ENCODE measurements at regions not wholly inside any gene's neighbourhood (a gene's known extent, or its start where the extent isn't known, plus 50 kb on each side); places are given as distances from the start of the nearest gene placed in this dataset.
"Not testable (repeated sequence)": the region's sequence is repeated elsewhere in the genome, so short reads cannot be mapped to it uniquely, and the experiment has no call there.

DNA sequence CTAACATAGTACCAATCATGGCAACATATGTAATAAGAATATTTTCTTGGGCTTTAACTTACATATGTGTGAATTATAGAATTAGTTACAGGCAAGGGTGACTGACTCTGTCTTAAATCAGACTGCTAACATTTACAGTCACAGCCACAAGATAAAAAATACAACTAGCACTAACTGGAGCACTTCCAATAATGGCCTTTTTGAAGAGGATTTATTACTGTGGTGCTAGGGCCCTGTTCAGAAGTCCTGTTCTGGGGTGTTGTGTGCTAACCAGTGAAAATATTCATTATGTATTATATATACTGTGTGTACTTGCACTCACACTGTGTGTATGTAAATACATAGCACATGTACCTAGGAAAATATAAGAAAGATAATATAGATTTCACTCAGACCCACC is 1611.2 kb downstream of the PCDH18 start:
- no peak for DNase-seq

DNA sequence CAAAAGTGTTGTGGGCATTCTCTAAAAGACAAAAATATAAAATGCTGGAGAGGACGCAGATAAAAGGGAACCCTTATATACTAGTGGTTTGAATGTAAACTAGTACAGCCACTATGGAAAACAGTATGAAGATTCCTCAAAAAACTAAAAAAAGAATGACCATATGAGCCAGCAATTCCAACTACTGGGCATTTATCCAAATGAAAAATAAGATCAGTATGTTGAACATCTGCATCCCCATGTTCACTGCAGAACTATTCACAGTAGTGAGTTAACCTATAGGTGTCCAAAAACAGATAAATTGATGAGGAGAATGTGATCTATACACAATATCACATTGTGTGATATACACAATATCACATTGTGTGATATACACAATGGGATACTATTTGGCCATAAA is 1615.3 kb downstream of the PCDH18 start:
- peak in 1 of 2 donors; percentile 7 for DNase-seq

DNA sequence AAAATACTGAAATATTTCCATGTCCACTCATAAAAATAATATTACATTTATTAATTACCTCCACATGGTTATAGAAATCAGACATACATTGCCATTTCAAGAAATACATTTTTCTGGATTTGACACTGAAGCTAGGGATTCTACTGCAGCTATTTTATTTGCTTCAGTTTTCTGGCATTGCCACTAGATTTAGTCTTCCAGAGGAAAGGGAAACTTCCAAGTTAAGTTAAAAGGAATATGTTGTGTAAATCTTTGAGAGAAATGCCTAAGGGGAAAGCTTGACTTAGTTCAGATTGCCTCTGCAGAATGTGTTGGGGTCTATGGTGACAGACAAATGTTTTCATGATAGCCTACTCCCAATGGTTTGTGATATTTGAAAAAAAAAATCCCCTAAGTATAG is 1631.3 kb downstream of the PCDH18 start:
- DNase-seq: no peak

DNA sequence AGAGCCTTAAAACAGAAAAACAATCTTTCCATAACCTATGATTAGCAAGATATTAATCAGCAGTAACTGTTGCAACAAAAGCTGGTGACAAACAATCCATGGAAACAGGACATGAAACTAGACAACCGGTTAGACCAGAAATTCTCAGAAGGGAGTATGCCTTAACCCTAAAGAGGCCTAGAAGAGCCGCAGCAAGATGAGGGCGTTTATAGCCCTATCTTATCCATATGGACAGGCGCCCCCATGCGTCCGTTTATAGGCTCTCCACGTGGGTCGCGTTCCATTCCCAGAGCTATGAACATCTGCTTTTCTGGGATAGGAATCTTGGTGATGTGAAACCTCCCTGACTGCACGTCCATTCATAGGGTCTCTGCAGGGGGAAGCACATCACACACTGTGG is 1662.7 kb upstream of the PABPC4L start:
- DNase-seq: not testable (repeated sequence)

DNA sequence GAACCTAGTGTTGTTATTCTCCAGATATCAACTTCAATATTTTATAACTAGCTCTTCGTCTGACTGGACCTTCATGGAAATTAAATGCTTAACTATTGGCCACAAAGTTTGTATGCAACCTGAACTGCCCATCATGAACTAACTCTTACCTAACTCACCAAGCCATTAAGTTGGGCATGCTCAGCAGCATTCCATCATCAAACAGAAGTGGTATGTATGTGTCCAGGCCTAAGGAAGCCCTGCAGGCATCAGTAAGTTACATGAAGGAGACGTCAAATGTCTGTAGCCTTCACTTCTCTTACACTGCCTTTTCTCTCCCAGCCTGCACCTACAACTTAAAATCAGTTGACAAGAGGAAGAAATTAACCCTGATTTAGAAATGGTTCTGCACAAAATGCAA is 1639.2 kb upstream of the PABPC4L start:
- no peak for DNase-seq

DNA sequence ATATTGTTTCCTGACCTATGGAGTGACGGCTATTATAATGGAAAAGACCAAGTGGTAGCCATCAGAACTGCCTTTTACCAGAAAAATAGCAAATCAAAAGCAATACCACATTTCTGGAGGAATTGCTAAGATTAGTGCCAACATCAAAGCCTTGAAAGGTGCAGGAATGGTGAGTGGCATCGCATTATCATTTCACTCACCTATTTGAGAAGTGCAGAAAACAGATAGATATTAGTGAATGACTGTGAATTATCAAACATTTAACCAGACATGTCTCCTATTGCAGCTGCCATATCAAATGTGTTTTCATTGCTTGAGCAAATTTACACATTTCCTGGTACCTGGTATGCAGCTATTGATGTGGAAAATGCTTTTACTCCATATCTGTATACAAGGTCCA is 1638.1 kb upstream of the PABPC4L start:
- DNase-seq: no peak

DNA sequence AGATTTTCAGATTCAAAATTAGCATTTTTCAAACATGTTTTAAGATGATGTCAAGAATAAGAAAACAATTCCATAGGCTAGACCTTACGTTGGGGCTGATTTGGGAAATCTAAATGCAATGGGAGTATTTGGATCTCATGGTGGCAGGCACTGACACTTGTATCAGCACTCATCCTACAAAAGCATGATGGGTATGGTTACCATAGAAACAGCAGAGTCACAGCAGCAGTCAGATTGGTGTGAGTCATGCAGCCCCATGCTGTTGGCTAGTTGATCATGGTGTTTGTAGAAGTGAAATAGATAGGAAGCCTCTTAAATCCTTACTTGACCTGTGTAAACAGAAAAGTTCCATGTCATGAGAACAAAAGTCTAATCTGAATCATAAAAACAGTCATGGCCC is 1637.3 kb upstream of the PABPC4L start:
- DNase-seq: no peak

DNA sequence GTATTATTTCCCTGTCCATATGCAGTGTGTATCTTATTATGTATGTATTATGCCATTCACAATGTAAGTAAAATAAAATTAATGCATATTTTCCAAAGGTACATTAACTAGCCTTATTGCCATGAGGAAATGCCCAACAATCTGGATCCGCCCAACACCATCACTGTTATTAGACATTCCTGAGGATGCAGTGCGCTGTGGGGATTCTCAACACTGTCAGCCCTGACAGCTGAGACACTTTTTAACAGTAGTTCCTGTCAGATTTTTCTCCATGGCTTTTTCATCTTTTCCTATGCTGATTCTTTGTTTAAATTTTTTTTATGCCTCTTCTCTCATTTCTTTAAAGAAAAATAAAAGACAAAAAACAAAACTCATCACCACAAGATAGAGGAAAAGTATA is 1632.9 kb upstream of the PABPC4L start:
- no peak for DNase-seq

DNA sequence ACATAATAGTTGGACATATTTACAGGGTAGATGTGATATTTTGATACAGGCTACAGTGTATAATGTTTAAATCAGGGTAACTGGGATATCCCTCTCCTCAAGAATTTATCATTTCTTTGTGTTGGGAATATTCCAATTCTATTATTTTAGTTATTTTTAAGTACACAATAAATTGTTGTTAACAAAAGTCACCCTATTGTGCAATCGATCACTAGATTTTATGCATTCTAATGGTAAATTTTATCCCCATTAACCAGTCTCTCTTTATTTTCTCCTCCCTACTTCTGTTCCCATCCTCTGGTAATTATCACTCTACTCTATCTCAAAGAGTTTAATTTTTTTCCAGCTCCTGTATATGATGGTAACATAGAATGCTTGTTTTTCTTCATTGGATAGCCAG is 1631.9 kb upstream of the PABPC4L start:
- no peak for DNase-seq

DNA sequence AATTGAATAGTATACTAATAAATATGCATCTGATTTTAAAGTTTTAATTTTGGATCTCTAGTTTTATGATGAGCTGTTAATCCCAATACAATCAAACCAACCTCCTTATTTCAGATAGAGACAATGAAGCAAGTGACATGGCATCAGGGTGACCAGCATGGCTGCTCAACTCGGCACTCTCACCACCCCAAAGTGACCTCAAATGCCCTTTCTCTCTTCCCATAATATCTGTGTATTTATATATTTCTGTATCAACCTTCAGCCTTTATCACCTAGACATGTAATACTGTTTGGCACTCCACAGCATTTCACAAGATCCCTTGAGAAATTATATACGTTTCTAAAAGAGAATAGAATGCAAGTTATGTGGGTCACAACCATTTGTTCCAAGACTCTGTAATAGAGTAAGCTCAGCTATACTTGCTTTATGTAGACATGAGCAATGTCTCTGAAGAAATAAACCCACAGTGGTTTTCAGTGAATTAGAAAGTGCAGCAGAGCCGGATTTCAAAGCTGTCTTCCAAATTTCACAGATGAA is 1623.2 kb upstream of the PABPC4L start:
- no peak for DNase-seq

DNA sequence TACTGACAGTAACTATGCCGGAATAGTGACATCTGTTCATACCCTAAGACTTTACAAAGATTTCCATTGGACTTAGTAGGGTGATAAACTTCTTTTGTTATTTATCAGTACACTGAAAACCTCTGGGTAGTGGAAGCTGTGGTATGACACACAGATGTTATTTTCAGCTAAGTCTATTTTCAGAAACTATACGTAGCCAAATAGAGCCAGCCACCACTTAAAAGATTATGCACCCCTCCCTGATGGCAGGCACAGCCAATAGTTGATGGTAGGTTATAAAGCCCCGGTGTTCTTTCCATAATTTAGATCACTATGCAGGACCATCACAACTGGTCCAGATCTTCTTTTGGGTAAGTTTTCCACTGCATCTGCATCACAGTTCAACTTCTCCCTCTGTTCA is 1603.2 kb upstream of the PABPC4L start:
- DNase-seq: no peak

DNA sequence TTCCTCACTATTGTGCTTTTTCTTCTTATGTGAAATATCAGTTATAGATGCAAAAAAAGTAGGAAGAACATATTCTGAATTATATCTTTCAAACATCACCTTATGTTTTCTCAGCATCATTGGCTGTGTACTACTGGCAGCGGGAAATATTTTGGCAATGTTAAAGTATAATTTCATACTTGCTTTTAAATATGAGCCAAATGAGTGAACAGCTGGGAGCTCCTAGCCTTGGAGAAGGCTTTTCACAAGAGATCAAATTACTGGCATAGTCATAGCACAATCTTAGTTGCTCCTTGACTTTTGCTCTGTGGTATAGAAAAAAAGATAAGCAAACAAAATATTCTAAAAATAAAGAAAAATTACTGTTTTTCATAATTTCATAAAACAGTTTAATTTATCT is 1575.8 kb upstream of the PABPC4L start:
- peak; percentile 5 to 12 for DNase-seq

DNA sequence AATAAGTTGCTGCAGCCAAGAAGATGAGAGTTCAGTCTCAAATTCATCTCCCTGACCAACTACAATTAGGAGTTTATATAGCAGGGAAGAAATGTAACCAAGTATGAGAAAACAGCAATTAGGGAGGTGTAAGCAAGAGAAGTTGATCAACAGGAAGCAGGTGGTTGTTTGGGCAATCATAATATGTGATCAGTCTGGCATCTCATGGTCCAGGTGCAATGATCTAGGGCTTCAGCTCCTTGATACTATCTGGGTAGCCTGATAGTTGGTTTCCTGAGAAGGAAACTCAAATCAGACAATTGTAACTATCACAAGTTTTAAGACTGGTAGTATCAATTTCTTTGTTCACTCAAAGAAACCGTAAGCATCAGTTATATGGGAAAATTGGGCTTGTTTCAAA is 1574.3 kb upstream of the PABPC4L start:
- no peak for DNase-seq

DNA sequence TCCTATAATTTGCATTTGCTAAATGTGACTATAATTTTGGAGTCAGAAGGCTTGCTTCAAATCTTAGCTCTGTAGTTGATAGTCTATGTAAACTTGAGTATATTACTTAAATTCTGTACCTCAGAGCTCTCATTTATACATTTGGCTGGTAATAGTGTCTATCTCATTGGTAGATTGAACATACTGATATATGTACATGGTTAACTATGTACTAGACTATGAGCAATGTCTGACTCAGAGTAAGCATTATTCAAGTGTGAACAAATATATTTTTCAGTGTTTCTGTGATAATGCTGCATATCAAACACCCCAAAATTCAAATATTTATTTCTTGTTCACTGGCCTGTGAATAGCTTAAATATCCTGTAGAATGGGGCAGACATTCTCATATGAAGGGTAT is 1568.9 kb upstream of the PABPC4L start:
- DNase-seq: no peak

DNA sequence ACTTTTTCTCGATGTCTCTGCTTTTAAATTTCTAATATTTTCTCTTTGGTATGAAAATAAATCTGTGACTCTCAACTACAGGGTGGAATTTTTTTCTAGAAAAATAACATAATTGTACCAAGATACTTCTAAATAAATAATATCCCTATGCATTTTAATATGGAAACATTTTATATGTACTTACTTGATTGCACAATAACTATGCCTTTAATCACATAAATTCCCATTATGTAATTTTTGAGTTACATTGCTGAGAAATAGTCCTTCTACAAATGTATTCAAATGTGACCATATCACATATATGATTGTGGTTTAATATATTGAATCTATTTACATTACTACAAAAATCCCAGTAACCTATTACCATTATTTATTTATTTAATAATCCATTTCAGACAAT is 1543.3 kb upstream of the PABPC4L start:
- no peak for DNase-seq

DNA sequence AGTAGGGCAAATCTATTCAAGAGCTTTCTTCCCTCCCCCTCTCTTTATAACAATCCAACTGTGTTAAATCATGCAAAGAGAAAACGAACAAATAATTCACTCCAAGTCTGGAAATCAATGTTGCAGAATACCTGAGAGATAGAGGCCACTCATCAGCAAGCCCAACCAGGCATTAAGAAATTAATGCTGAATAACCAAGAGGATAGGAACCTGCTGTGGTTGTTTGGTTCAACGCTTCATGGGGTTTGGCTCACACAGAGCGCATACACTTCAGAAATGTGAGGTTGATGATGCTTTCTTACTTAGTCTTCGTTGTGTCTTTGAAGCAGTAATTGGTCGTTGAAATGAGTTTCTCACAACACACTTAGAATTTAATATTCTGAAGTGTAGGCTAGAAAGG is 1540.0 kb upstream of the PABPC4L start:
- DNase-seq: no peak

DNA sequence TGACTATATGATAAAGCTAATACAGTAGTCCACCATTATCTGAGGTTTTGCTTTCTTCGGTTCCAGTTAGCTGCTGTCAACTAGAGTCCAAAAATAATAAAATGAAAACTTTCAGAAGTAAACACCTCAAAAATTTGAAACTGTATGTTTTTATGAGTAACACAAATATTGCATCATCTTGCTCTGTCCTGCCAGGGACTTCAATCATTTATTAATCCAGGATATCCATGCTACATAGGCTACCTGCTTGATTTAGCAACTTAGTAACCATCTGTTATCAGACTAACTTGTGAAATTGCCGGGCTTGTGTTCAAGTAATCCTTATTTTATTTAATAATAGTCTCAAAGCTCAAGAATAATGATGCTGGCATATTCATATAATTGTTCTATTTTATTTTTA is 1537.8 kb upstream of the PABPC4L start:
- no peak for DNase-seq

DNA sequence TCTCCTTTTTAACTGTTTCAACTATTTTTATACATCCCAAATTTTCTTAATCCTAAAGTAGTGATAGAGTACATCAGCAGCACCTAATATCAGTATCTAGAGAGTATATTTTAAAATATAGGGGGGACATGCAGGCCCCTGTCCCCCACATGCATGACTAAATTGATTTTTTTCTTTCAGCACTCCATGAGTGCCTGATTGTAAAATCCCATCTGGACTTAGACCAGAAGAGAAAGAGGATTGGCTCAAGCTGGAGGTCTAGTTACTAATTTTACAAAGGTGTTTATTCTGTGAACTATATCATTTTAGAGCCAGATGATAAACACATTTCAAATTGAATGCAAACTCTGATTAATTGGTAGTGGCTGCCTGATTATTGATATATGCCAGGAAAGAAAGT is 1533.9 kb upstream of the PABPC4L start:
- no peak for DNase-seq

DNA sequence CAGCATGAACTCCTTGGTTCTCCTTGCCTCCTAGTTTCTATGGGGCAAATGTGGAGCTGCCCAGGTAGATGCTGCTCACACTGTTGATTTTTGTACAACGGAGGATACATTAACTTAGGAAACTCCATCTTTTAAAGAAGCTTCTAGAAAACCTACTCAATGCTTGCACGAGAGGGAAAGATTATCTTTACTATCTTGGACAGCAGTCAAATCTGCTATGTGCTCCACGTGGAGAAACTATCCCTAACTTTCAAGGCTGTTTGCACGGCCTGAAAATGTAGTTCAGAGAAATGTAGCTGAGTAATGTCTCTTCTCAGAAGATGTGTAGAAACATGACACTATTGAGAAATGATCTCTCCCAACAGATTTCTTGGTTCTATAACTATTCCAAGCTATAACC is 1530.9 kb upstream of the PABPC4L start:
- DNase-seq: no peak

DNA sequence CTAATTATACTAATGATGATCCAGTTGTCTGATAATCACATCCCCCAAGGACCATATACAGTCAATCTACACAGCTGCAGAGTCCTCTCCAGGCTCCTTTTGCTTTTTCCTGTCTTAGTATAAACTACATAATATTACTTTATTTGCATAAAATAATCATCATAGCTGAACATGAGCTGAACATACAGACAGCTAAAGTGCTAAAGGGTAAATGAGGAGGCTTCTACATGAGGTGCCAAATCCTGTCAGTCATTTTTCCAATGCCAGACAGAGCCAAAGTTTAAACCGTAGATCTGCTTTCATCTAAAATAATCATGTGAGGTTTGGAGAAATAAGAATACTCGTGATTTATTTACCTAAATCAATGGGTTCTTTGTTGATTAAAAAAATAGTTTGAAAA is 1530.1 kb upstream of the PABPC4L start:
- no peak for DNase-seq

DNA sequence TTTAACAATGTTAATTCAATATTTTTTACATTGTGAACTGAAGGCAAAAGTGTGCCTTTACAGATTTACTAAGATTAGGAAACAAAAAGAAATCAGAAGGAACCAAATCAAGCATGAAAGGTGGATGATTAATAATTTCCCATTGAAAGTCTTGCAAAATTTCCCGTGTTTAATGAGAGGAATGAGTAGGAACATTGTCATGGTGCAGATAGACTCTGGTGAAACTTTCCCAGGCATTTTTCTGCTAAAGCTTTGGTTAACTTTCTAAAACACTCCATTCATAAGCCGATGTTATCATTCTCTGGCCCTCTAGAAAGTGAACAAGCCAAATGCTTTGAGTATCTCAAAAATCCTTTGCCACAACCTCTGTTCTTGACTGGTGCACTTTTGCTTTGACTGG is 1522.8 kb upstream of the PABPC4L start:
- no peak for DNase-seq

DNA sequence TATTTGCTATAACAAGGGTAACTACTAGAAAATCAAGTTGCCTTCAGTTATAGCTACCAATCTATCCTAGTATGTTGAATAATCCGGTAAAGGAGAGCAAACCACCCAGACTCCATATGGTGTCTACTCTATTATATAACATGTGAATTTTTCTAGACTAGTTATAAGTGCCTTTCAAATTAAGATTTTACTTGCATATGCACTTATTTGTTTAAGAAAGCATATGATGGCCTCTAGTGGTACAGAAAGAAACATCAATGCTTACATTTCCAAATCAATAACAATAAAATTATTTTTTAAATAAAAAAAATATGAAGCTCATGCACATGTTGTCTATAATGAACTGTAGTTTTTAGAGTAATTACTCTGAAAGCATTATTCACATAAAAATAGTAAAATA is 1516.4 kb upstream of the PABPC4L start:
- no peak for DNase-seq

DNA sequence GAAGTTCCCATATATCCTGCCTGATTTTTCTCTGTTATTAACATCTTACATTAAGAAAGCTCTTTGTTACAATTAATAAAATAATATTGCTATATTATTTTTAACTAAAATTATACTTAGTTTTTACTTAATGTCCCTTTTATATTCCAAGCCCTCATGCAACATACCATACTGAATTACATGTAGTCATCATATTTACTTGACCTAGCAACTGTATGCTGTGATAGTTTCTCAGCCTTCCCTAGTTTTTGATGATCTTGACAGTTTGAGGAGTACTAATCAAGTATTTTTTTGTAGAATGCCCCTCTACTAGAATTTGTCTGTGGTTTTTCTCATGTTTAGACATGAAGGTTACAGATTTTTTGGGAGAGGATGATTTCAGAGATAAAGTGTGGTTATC is 1503.8 kb upstream of the PABPC4L start:
- DNase-seq: no peak

DNA sequence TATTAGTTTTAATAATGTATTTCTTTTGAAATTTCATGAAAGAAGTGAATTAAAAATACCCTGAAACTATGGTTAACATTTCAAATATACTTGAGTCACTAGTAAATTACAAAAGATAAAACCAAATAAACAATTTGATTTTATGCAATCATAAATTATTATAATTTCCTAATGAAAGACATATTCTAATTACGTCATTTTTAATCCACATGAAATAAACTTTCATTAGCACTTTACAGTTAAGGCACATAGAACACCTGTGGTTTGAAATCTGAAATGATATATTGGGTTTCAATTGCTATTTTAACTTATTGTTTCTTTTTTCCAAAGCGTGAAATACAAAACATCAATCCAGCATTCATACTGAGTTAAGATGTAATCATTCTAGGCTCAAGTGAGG is 1492.5 kb upstream of the PABPC4L start:
- no peak for DNase-seq

DNA sequence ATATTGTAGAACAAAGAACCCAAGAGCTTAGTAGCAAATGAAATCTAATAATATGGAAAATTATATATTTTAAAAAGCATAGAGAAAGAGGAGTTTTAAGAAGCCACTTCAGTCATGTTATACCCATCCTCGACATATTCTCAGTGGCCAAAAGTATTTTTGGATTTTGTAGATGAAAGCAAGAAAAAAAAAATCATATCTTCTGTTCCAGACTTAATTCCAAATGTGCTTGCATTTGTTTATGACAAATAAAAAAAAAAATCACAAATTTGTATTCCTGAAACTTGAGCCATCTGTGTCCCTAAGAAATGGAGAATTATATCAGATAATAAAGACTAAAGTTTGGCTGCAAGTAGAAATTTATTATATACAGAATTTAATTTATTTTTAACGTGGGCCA is 1482.4 kb upstream of the PABPC4L start:
- no peak for DNase-seq

Data from right lung (tissue), 2 donors.